A549 (cell line): ENCODE measurements at regions not wholly inside any gene's neighbourhood (a gene's known extent, or its start where the extent isn't known, plus 50 kb on each side); places are given as distances from the start of the nearest gene placed in this dataset.

Experiments
- CTCF ChIP-seq: fragments of >200 bp; sonication (Bioruptor Twin); formaldehyde crosslinking; IDR thresholded peaks from 3 replicates; pipeline ENCODE4 v1.5.1; 2016
- JUN ChIP-seq, 2 experiments: fragments of >200 bp; sonication (Bioruptor Twin); formaldehyde crosslinking; IDR thresholded peaks; 2 replicates in 1 of 2; 3 replicates in 1 of 2; pipeline ENCODE4 v1.6.1; 2016 to 2017

- TF ChIP-seq JUN (IDR thresholded peaks at IDR 0.05) (no peak), CTCF (no peak)
Measured at GRCh38 chr5:106262395-106262794, 1408.3 kb downstream of the EFNA5 start.
